COLO829 (cell line): ENCODE measurements at regions not wholly inside any gene's neighbourhood (a gene's known extent, or its start where the extent isn't known, plus 50 kb on each side); places are given as distances from the start of the nearest gene placed in this dataset.
A peak's percentile ranks its signal among the peaks of the same experiment; 100 is the strongest.

Source experiments
- DNase-seq: peaks from one replicate; pipeline ENCODE4 v3.0.0; 2012; ENCODE audit warnings: low spot score

DNA sequence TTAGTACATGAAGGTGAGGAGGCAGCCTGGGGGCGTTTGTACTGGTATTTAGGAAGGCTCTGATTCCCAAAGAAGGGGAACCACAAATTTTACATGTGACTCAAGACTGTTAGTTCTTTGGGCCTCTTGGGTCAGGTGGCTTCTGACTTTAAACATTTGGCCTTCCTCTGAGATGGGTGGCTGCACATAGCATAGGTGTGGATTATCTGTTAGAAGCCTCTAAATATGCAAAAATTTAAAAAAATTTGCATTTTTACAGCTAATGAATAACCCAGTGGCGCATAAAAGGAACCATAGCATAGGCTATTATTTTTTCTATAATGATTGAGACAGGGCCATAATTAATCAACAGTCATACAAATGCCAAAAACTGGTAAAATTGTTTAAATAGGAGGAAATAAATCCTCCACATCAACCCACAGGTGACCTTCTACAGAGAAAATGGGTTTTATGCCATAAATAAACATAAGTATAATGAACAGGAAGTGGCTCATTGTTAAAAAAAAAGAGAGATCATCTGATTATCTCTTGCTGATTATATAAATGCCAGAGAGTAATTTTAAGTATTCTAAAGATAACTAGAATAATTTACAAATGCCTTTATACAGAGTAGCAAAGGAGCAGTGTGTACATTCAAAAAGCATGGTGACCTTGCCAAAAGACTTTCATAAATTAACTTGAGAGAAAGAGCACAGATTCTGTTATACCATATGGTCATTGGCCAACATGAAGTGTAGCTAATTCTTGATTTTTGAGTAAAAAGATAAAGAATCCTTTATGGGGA lies 284.2 kb upstream of the ATP2B1 start:
- DNase-seq, result no peak

- no peak for DNase-seq
These were observed 283.4 kb upstream of the ATP2B1 start for GRCh38 chr12:89991807-89992590.

DNA sequence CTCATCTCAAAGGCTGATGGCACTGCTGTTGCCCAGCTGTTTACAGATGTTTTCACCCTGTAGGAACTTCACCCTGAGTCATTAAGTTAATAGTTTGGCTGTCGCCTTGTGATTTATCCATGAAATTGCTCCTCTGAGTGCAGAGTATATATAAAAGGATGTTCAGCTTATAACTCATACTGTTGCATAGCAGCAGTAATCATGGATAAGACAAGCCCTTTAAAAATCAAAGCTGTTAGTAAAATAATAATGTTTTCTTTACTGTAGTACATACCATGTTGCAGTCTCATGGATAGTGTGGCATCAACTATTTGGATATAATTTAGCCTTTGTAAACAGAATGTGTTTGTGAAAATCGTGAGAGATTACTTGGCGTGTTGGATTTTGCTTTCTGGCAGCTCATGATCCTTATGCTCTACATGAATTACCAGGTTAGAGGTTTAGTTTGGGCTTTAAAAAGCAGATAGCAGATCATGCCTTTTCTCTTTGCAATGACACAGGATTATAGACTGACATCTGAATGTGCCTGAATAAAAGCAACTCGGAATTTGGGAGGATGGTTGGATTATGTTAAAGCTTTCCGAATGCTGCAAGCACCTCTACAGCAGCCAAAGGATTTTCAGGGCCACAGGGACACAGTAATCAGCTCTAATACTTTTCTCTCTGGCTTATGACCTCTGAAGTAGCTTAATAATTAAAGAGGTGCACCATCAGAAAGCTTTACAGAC lies 279.7 kb upstream of the ATP2B1 start:
- DNase-seq, result no peak

DNA sequence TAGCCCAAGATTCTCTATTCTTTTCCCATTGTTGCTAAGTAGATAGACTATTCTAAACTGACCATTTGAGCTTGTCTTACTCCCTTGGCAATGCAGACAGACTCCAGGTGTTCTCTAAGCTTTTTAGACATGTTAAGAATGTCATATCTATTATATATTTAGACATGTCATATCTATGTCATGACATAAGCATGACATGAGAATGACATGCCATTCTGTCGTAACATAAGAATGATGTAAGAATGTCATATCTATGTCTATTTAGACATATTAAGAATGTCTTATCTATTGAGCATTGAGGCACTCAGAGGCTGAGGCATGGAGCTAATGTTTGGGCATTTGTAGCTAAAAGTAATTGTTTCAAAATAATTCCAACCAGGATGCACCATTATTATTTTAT lies 277.3 kb upstream of the ATP2B1 start:
- no peak for DNase-seq

GRCh38 chr12:89984846-89985245 lies 276.2 kb upstream of the ATP2B1 start:
- DNase-seq, result no peak

GRCh38 chr12:89983622-89984021 lies 275.0 kb upstream of the ATP2B1 start:
- no peak for DNase-seq

- DNase-seq, result peak; percentile 55
These were observed 271.6 kb upstream of the ATP2B1 start for GRCh38 chr12:89980236-89980635.

- peak; percentile 21 for DNase-seq
These were observed 268.9 kb upstream of the ATP2B1 start for GRCh38 chr12:89977405-89978085.

DNA sequence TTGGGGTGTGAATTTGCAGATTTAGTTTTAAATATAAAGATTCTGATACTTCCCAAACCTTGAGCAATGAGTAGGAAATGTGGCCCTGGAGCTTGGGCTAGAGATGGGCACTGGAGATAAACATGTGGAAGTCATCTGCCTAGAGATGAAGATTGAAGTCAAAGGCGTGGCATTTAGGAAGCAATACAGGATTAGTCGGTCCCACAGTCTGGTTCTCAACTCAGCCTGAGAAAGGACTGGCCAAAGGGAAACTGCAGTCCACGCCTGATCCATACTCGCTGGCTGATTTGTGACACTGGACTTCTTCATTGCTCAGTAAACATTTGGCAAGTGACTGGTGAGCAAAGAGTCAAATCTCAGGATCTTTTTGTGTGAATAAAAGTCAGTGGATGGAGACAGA lies 268.2 kb upstream of the ATP2B1 start:
- no peak for DNase-seq

- DNase-seq, result no peak
These were observed 266.9 kb upstream of the ATP2B1 start for GRCh38 chr12:89975574-89975973.

DNA sequence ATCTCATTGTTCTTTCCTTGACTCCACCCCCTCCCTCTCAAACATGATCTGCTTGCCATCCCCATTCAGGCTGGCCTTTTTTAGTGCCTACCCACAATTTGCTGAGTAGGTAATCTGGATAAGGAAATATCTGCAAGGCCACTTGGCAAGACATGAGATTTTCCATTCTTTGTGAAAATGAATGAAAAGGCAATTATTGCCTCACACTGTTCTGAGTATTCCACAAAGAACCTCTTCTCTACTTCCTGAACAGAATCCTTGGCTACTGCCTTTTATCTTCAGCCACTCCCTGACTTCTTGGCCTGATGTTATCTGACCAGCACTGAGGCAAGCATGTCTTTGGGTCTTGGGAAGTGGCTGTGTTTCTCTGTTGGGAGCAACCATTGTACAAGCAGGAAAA lies 263.2 kb upstream of the ATP2B1 start:
- peak; percentile 89 for DNase-seq

DNA sequence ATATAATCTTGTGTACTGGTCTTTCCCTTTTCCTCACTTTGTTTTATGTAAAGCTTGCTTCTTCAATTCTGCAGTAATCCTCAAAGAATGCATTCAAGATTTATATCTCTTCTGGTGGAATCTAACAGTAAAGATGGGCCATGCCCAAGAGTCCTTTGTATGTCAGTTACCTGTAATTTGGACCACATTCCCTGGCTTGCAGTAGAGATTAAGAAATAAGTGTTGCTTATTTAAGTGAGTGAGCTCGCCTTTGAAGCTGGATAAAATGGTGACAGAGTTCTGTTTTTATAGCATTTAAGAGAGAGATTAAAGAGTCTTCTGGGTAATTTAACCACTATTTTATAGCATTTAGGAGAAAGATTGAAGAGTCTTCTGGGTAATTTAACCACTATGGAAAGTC lies 262.1 kb upstream of the ATP2B1 start:
- no peak for DNase-seq

- no peak for DNase-seq
These were observed 260.5 kb upstream of the ATP2B1 start for GRCh38 chr12:89969093-89969492.

GRCh38 chr12:89968151-89968700 lies 259.6 kb upstream of the ATP2B1 start:
- DNase-seq, result no peak

DNA sequence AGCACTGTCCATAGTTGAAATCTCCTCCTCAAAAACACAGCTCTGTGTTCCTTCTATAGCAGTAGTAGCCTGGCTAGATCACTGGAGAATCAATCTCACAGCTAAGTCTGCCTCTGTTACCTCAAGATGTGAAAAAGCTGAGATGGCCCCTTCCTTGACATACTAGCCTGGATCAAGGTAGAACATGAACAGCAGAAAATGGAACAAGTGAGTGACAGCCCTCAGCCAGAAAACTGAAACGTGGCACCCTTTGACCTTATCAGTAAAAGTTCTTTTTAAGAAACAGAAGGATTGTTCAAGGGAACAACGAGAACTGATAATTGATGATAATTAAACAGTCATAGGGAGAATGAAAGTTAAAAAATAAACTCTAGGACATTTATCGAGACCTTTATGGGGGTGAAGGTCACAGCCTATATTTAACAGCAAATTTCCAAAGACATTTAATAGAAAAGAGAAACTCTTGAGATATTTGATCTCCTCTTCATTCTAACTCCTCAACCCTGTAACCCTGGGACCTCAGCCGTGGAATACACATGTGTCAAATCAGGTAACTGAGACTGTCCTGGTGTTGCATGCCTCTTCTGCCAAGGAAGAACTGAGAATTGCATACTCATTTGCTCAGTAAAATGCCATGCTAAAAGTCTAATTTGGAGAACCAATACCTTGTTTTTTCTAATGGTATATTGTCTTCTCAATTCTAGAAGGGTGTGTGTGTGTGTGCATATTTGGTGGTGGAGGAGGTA lies 258.0 kb upstream of the ATP2B1 start:
- DNase-seq, result no peak

GRCh38 chr12:89965993-89966392 lies 257.4 kb upstream of the ATP2B1 start:
- no peak for DNase-seq

- no peak for DNase-seq
These were observed 254.0 kb upstream of the ATP2B1 start for GRCh38 chr12:89962648-89963047.

GRCh38 chr12:89960607-89961394 lies 252.2 kb upstream of the ATP2B1 start:
- no peak for DNase-seq

GRCh38 chr12:89960011-89960507 lies 251.4 kb upstream of the ATP2B1 start:
- no peak for DNase-seq

DNA sequence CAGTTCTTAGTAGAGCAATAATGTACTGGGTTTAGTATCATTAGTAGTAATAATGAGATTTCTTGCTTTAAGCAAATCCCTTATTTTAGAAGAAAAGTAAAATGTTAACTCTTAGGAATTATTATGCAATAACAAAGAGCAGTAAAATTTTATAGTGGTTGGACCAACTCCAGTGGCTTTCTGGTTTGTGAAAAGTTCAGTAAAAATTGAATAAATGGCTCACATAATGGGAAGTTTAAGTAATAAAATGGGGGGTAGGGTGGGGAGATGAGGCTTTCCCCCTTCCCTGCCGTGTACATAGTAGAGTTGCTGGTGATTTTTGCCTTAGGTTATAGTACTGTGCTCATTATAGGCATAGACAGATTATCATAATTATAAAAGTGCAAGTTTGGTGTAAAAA lies 250.5 kb upstream of the ATP2B1 start:
- DNase-seq, result no peak
